OCI-LY1 (cell line): ENCODE measurements at regions not wholly inside any gene's neighbourhood (a gene's known extent, or its start where the extent isn't known, plus 50 kb on each side); places are given as distances from the start of the nearest gene placed in this dataset.

Experiments
- H2AFZ ChIP-seq: fragments of 200-600 bp; sonication (generic), shearing (Covaris generic); 2 replicates; pipeline ENCODE4 v1.6.0; 2014; ENCODE audit warnings: antibody characterized with exemption, mild to moderate bottlenecking, low read length
- H3F3A ChIP-seq: fragments of 200-600 bp; sonication (generic), shearing (Covaris generic); 2 replicates; pipeline ENCODE4 v1.6.0; 2014; ENCODE audit warnings: mild to moderate bottlenecking, antibody characterized with exemption, low read length, moderate library complexity; ENCODE audit not compliant: insufficient read depth
- H3K27ac ChIP-seq: fragments of 200-600 bp; sonication (generic); 2 replicates; pipeline ENCODE4 v1.5.1; 2014; ENCODE audit warnings: low read length, mixed run types, mild to moderate bottlenecking, low read depth; ENCODE audit not compliant: poor library complexity, severe bottlenecking
- H3K27me3 ChIP-seq: fragments of 200-600 bp; sonication (generic); 2 replicates; pipeline ENCODE4 v1.6.0; 2014; ENCODE audit warnings: antibody characterized with exemption, mild to moderate bottlenecking, low read length, moderate library complexity; ENCODE audit not compliant: insufficient read depth
- H3K36me3 ChIP-seq: fragments of 200-600 bp; sonication (generic); 2 replicates; pipeline ENCODE4 v1.6.1; 2014; ENCODE audit warnings: mild to moderate bottlenecking, antibody characterized with exemption, low read length, moderate library complexity, mixed read lengths; ENCODE audit not compliant: insufficient read depth
- H3K4me1 ChIP-seq: fragments of 200-600 bp; sonication (generic); 2 replicates; pipeline ENCODE4 v1.5.1; 2014; ENCODE audit warnings: mild to moderate bottlenecking, low read length, moderate library complexity; ENCODE audit not compliant: insufficient read depth, severe bottlenecking
- H3K4me2 ChIP-seq: fragments of 200-600 bp; sonication (generic), shearing (Covaris generic); 2 replicates; pipeline ENCODE4 v1.6.1; 2014; ENCODE audit warnings: low read length
- H3K4me3 ChIP-seq: fragments of 200-600 bp; sonication (generic); 2 replicates; pipeline ENCODE4 v1.5.1; 2014; ENCODE audit warnings: low read length, low read depth, mild to moderate bottlenecking, mixed read lengths; ENCODE audit not compliant: poor library complexity, severe bottlenecking
- H3K79me2 ChIP-seq: fragments of 200-600 bp; shearing (Covaris generic); 2 replicates; pipeline ENCODE4 v1.6.1; 2016; ENCODE audit warnings: mixed run types, low read length, mixed read lengths; ENCODE audit not compliant: insufficient read depth
- H3K9ac ChIP-seq: fragments of 200-600 bp; sonication (generic), shearing (Covaris generic); 2 replicates; pipeline ENCODE4 v1.6.1; 2014; ENCODE audit warnings: mild to moderate bottlenecking, low read length, mixed read lengths
- H3K9me2 ChIP-seq: fragments of 200-600 bp; sonication (generic), shearing (Covaris generic); 2 replicates; pipeline ENCODE4 v1.6.1; 2014; ENCODE audit warnings: low read depth, mild to moderate bottlenecking, low read length, mixed read lengths
- H3K9me3 ChIP-seq: fragments of 200-600 bp; shearing (Covaris generic); 2 replicates; pipeline ENCODE4 v1.6.1; 2014; ENCODE audit warnings: low read length, mixed read lengths
- H4K20me1 ChIP-seq: fragments of 200-600 bp; sonication (generic), shearing (Covaris generic); 2 replicates; pipeline ENCODE4 v1.6.0; 2016; ENCODE audit warnings: mild to moderate bottlenecking, low read length; ENCODE audit not compliant: insufficient read depth
- EZH2 ChIP-seq: fragments of 200-600 bp; sonication (generic), shearing (Covaris generic); IDR thresholded peaks from 2 replicates; pipeline ENCODE4 v1.8.0; 2017; ENCODE audit warnings: borderline replicate concordance, mixed run types, mild to moderate bottlenecking, antibody characterized with exemption, low read length, moderate library complexity, mixed read lengths
- TF ChIP-seq, protein P1 (sequence below): fragments of 200-600 bp; sonication (generic), shearing (Covaris generic); IDR thresholded peaks from 2 replicates; pipeline ENCODE4 v1.5.1; 2017; ENCODE audit warnings: mild to moderate bottlenecking, antibody characterized with exemption, low read length, moderate library complexity, mixed read lengths

DNA sequence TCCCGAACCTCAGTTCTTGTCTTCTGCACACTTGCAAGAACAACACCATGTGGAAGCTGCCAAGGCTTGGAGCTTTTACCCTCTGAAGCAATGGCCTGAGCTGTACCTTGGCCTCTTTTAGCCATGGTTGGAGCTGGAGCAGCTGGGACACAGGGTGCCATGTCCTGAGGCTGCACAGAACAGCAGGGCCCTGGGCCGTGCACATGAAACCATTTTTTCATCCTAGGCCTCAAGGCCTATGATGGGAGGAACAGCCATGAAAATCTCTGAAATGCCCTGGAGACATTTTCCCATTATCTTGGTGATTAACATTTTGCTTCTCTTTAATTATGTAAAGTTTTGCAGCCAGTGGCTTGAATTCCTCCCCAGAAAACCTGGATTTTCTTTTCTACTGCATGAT is 817.8 kb upstream of the CXADR start:
- H3F3A ChIP-seq = no peaks in the 10 kb centered on the region
- no peaks in the 10 kb centered on the region for H3K9me2 ChIP-seq
- H3K4me2 ChIP-seq = no peak overlapping the region
- no peaks in the 10 kb centered on the region for H3K9me3 ChIP-seq
- no peaks in the 10 kb centered on the region for H3K36me3 ChIP-seq
- no peaks in the 10 kb centered on the region for H4K20me1 ChIP-seq
- no peak overlapping the region for H3K9ac ChIP-seq
- TF ChIP-seq, protein P1, sequence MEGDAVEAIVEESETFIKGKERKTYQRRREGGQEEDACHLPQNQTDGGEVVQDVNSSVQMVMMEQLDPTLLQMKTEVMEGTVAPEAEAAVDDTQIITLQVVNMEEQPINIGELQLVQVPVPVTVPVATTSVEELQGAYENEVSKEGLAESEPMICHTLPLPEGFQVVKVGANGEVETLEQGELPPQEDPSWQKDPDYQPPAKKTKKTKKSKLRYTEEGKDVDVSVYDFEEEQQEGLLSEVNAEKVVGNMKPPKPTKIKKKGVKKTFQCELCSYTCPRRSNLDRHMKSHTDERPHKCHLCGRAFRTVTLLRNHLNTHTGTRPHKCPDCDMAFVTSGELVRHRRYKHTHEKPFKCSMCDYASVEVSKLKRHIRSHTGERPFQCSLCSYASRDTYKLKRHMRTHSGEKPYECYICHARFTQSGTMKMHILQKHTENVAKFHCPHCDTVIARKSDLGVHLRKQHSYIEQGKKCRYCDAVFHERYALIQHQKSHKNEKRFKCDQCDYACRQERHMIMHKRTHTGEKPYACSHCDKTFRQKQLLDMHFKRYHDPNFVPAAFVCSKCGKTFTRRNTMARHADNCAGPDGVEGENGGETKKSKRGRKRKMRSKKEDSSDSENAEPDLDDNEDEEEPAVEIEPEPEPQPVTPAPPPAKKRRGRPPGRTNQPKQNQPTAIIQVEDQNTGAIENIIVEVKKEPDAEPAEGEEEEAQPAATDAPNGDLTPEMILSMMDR = no peak
- no peak for TF ChIP-seq EZH2
- no peaks in the 10 kb centered on the region for H3K4me1 ChIP-seq
- H3K79me2 ChIP-seq = no peaks in the 10 kb centered on the region
- H3K27ac ChIP-seq = no peak overlapping the region
- no peaks in the 10 kb centered on the region for H3K27me3 ChIP-seq
- H3K4me3 ChIP-seq = no peak overlapping the region
- H2AFZ ChIP-seq = no peak overlapping the region

DNA sequence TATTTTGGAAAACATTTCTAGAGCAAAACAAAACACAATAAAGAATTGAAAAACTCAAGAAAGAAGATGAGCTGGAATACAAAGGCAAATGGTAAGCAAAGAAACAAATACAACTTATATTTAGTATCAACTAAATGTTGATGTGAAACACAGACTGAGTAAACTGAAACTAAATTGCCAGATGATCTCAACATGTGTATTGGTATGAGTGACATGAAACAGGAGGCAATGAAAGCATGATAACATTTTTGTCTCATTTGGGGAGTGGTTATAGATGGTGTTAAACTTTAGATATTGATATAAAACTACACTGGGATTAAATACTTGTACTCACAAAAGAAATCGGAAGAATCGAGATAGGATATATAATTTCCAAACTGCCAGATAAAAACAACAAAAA is 805.6 kb upstream of the CXADR start:
- Histone ChIP-seq H3K27ac (no peak overlapping the region), H3F3A (no peaks in the 10 kb centered on the region), H3K9me3 (0 out of 2 replicates have a peak, but pooled peaks cover 1% of the 10 kb centered on the region), H3K27me3 (no peaks in the 10 kb centered on the region), H3K4me3 (no peak overlapping the region), H3K36me3 (no peaks in the 10 kb centered on the region), H3K9me2 (no peaks in the 10 kb centered on the region), H4K20me1 (no peaks in the 10 kb centered on the region), H2AFZ (no peak overlapping the region), H3K79me2 (no peaks in the 10 kb centered on the region), H3K4me1 (no peaks in the 10 kb centered on the region), H3K4me2 (no peak overlapping the region), H3K9ac (no peak overlapping the region)
- TF ChIP-seq, protein P1 = no peak
- no peak for TF ChIP-seq EZH2

DNA sequence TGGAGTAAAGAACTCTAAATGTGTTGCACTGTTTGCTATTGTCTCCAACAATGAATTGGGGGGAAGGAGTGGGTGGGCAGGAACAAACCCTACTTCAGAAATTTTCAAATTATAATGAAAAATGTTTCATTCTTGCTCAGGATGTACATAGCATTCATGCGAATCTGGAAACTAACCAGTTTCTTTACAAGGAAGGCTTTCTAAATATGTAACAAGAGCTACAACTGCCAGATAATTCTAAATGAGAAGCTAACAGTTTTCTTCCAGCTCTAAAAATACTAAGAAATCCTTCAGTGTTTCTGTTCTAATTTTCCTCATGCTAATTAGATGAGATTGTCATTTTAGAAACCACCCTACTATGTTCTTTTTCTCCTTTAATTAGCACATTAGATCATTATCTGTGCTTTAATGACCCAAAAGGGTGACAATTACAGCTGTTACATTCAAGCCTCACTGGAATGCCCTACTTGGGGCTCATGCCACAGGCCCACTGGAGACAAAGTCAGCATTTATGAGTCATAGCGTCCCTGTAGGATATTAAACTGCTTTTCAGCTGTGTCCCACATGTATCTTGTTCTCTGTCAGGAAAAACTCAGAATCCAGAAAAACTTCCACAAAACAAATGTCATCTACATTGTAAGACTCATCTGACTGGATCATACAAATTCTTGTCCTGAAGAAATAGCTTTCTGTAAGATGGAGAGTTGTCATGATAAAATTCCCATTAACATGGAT is 804.6 kb upstream of the CXADR start:
- Histone ChIP-seq H3K9ac (no peak overlapping the region), H3K4me1 (no peaks in the 10 kb centered on the region), H3K79me2 (no peaks in the 10 kb centered on the region), H4K20me1 (no peaks in the 10 kb centered on the region), H3K9me3 (no peaks in the 10 kb centered on the region), H3K27me3 (no peaks in the 10 kb centered on the region), H2AFZ (no peak overlapping the region), H3K36me3 (no peaks in the 10 kb centered on the region), H3K9me2 (no peaks in the 10 kb centered on the region), H3K4me2 (no peak overlapping the region), H3K4me3 (no peak overlapping the region), H3K27ac (no peak overlapping the region), H3F3A (no peaks in the 10 kb centered on the region)
- TF ChIP-seq, protein P1 = no peak
- no peak for TF ChIP-seq EZH2
